Lower leg skin (tissue), 3 donors: ENCODE measurements at regions not wholly inside any gene's neighbourhood (a gene's known extent, or its start where the extent isn't known, plus 50 kb on each side); places are given as distances from the start of the nearest gene placed in this dataset.

Source experiments
- CTCF ChIP-seq, 3 donors: fragments of 450-650 bp; IDR thresholded peaks; one replicate each; pipeline ENCODE4 v1.5.1; 2016; ENCODE audit warnings: antibody characterized with exemption in 3 of 3, mild to moderate bottlenecking in 3 of 3, moderate library complexity in 2 of 3
- POLR2A ChIP-seq, 2 donors: fragments of 450-650 bp; IDR thresholded peaks; one replicate each; pipeline ENCODE4 v1.6.1; 2016 to 2017; ENCODE audit warnings: antibody characterized with exemption in 2 of 2, mild to moderate bottlenecking in 1 of 2, moderate library complexity in 1 of 2

DNA sequence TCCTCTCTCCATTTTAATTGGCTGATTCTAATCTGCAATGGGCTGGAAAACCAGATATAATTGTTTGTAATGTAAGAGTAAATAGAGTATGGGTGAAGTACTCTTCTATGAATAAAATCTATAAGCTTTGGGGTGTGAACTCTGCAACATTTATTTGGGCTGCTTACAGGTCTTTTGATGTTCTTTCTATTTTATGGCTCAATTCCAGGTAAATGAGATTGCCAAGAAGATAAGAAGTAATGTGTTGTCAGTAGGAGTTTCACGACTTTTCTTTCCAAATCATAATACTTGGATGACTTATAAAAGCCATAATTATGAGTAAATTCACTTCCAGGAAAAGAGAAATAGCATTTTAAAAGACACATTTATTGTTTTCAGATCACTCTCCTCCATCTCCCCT, 103.5 kb downstream of the FMR1NB start:
- TF ChIP-seq CTCF (IDR thresholded peaks at IDR 0.05) (no peak), POLR2A (IDR thresholded peaks at IDR 0.05) (no peak)
